GM18498 (cell line): ENCODE measurements at regions not wholly inside any gene's neighbourhood (a gene's known extent, or its start where the extent isn't known, plus 50 kb on each side); places are given as distances from the start of the nearest gene placed in this dataset.
"Not testable (repeated sequence)": the region's sequence is repeated elsewhere in the genome, so short reads cannot be mapped to it uniquely, and the experiment has no call there.

Experiments used
- ATAC-seq: cut with Tn5 transposase; IDR thresholded peaks from one replicate; pipeline ENCODE4 v1.9.1; 2021; ENCODE audit warnings: mild to moderate bottlenecking, moderate library complexity; ENCODE audit not compliant: unreplicated experiment

- ATAC-seq = no peak
Measured at GRCh38 chr7:37598824-37599223, 84.7 kb upstream of the GPR141 start.

- ATAC-seq = no peak
Measured at GRCh38 chr7:37601321-37601720, 82.2 kb upstream of the GPR141 start.

GRCh38 chr7:37604078-37604477 lies 79.5 kb upstream of the GPR141 start:
- ATAC-seq = no peak

GRCh38 chr7:37617406-37617805 lies 66.2 kb upstream of the GPR141 start:
- ATAC-seq = not testable (repeated sequence)

GRCh38 chr7:37633048-37633447 lies 50.5 kb upstream of the GPR141 start:
- ATAC-seq = no peak
